ENCODE measurements at regions not wholly inside any gene's neighbourhood (a gene's known extent, or its start where the extent isn't known, plus 50 kb on each side); places are given as distances from the start of the nearest gene placed in this dataset.

DNA sequence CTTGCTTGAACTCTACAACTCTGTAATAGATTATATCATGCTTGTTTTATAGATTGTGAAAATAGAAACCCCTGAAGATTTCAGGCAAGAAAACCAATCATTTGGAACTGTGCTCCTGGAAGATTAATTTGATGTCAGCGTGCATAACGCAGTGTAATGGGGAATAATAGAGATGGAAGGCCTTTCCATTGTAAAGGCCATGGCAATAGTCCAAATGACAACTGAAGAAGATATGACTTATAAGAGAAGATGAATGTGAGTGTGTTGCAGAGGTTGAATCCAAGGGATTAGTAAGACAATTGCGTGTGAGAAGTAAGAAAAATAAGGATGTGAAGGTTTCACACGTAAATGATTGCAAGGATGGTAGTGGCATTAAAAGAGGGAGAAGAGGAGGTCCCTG is 285.0 kb downstream of the DUSP10 start:
- ChIA-PET POLR2A (ENCODE audit: unreplicated experiment) (no interaction called here), CTCF (no interaction called here)
- Histone ChIP-seq H3K36me3 (ENCODE audit: low read depth, low read length) (no peaks in the 10 kb centered on the region), H3K9me3 (ENCODE audit: low read length) (no peaks in the 10 kb centered on the region), H3K9ac (ENCODE audit: low read length) (no peak overlapping the region), H3K27me3 (ENCODE audit: low read length) (no peaks in the 10 kb centered on the region), H3K4me2 (ENCODE audit: low read length) (no peak overlapping the region), H3K79me2 (ENCODE audit: low read length) (no peaks in the 10 kb centered on the region), H3K4me3 (ENCODE audit: low read length) (no peak overlapping the region), H3K9me2 (replicated peaks; ENCODE audit: low read length) (0 out of 2 replicates have a peak, but pooled peaks cover 4% of the 10 kb centered on the region), H3K27ac (ENCODE audit: low read length) (no peak overlapping the region), H2AFZ (ENCODE audit: low read length) (no peak overlapping the region), H3F3A (ENCODE audit: low read length, unreplicated experiment) (no peaks in the 10 kb centered on the region), H4K20me1 (ENCODE audit: low read length) (no peaks in the 10 kb centered on the region), H3K4me1 (ENCODE audit: insufficient read depth, low read length) (no peaks in the 10 kb centered on the region)
- no peak for DNase-seq
- no peak for ATAC-seq
- BruUV-seq (replicated peaks), result no TSS peak
- TF ChIP-seq EZH2phosphoT487 (IDR thresholded peaks at IDR 0.05; ENCODE audit: borderline replicate concordance, low read length) (no peak), EZH2 (IDR thresholded peaks at IDR 0.05; ENCODE audit: low read length, unreplicated experiment) (no peak), CTCF (conservative IDR thresholded peaks at IDR 0.05; ENCODE audit: low read depth, low read length) (no peak)
- intact Hi-C loops (cut with micrococcal nuclease), result no loop called here

GRCh38 chr1:221457685-221458446 is 284.0 kb downstream of the DUSP10 start:
- no peak overlapping the region for H2AFZ ChIP-seq (ENCODE audit: low read length)
- BruUV-seq (replicated peaks), result no TSS peak
- CTCF ChIA-PET, result no interaction called here

More at GRCh38 chr1:221457685-221458446, 284.0 kb downstream of the DUSP10 start:
- Histone ChIP-seq H3K27me3 (ENCODE audit: low read length) (no peaks in the 10 kb centered on the region), H3K4me3 (ENCODE audit: low read length) (no peak overlapping the region), H3K9ac (ENCODE audit: low read length) (no peak overlapping the region), H3K27ac (ENCODE audit: low read length) (no peak overlapping the region), H3K36me3 (ENCODE audit: low read depth, low read length) (no peaks in the 10 kb centered on the region), H3K79me2 (ENCODE audit: low read length) (no peaks in the 10 kb centered on the region), H3K4me2 (ENCODE audit: low read length) (no peak overlapping the region), H3K4me1 (ENCODE audit: insufficient read depth, low read length) (no peaks in the 10 kb centered on the region), H3K9me3 (ENCODE audit: low read length) (no peaks in the 10 kb centered on the region), H3K9me2 (replicated peaks; ENCODE audit: low read length) (0 out of 2 replicates have a peak, but pooled peaks cover 4% of the 10 kb centered on the region), H3F3A (ENCODE audit: low read length, unreplicated experiment) (no peaks in the 10 kb centered on the region), H4K20me1 (ENCODE audit: low read length) (no peaks in the 10 kb centered on the region)
- no peak for DNase-seq
- ATAC-seq, result no peak
- intact Hi-C loops (cut with micrococcal nuclease), result no loop called here
- TF ChIP-seq CTCF (conservative IDR thresholded peaks at IDR 0.05; ENCODE audit: low read depth, low read length) (no peak), EZH2phosphoT487 (IDR thresholded peaks at IDR 0.05; ENCODE audit: borderline replicate concordance, low read length) (no peak), EZH2 (IDR thresholded peaks at IDR 0.05; ENCODE audit: low read length, unreplicated experiment) (no peak)
- POLR2A ChIA-PET (ENCODE audit: unreplicated experiment), result no interaction called here

All from PC-3 (cell line).